Sigmoid colon (tissue), 4 donors: ENCODE measurements at regions not wholly inside any gene's neighbourhood (a gene's known extent, or its start where the extent isn't known, plus 50 kb on each side); places are given as distances from the start of the nearest gene placed in this dataset.

Experiments used
- CTCF ChIP-seq, 4 experiments: fragments of 450-650 bp in 3 of 4; fragments of 200-600 bp in 1 of 4; IDR thresholded peaks; one replicate each; pipeline ENCODE4 v1.5.1; 2016 to 2019; ENCODE audit warnings: antibody characterized with exemption in 4 of 4, mild to moderate bottlenecking in 3 of 4, moderate library complexity in 2 of 4
- EP300 ChIP-seq, 4 donors: sonication (generic); formaldehyde crosslinking; IDR thresholded peaks; one replicate each; pipeline ENCODE4 v1.6.1; 2017; ENCODE audit warnings: antibody characterized with exemption in 4 of 4
- POLR2A ChIP-seq, 2 donors: fragments of 450-650 bp; IDR thresholded peaks; one replicate each; pipeline ENCODE4 v1.6.1; 2016; ENCODE audit warnings: antibody characterized with exemption in 2 of 2, mild to moderate bottlenecking in 2 of 2, moderate library complexity in 2 of 2
- POLR2AphosphoS5 ChIP-seq, 4 donors: sonication (generic); formaldehyde crosslinking; IDR thresholded peaks; one replicate each; pipeline ENCODE4 v1.6.1; 2017; ENCODE audit warnings: antibody characterized with exemption in 4 of 4

GRCh38 chr4:24315056-24315455 is 269.3 kb downstream of the DHX15 start:
- no peak for TF ChIP-seq CTCF (IDR thresholded peaks at IDR 0.05)
- TF ChIP-seq POLR2A (IDR thresholded peaks at IDR 0.05): no peak
- no peak for TF ChIP-seq POLR2AphosphoS5 (IDR thresholded peaks at IDR 0.05)
- TF ChIP-seq EP300 (IDR thresholded peaks at IDR 0.05): no peak
